GM12878 (cell line): ENCODE measurements at regions not wholly inside any gene's neighbourhood (a gene's known extent, or its start where the extent isn't known, plus 50 kb on each side); places are given as distances from the start of the nearest gene placed in this dataset.

ENCODE experiments used
- ATAC-seq: fragments of 200-7000 bp; cut with Tn5 transposase; 3 replicates; pipeline ENCODE4 v1.9.1; 2020; ENCODE audit warnings: mild to moderate bottlenecking, moderate library complexity
- BruUV-seq: library from RNA; stranded (reverse); fragments of 400-500 nt; replicated peaks from 2 replicates; lab custom pipeline; 2021; lab: Mats Ljungman, UMichigan
- CTCF ChIA-PET: fragments of 300-600 bp; sonication (Branson Sonifier 250); formaldehyde crosslinking; extraction: SDS; loops from one replicate; lab custom pipeline; 2021; ENCODE audit warnings: inconsistent platforms; lab: Yijun Ruan, JAX
- POLR2A ChIA-PET: fragments of 350-600 bp; formaldehyde crosslinking; extraction: SDS; loops from one replicate; lab custom pipeline; 2021; ENCODE audit warnings: inconsistent platforms; lab: Charles Lee
- RAD21 ChIA-PET: fragments of 300-600 bp; sonication (Branson Sonifier 250); formaldehyde crosslinking; loops from one replicate; lab custom pipeline; 2023; ENCODE audit warnings: antibody characterized with exemption; ENCODE audit not compliant: unreplicated experiment; lab: Charles Lee
- SMC1A ChIA-PET: fragments of 300-600 bp; sonication (Branson Sonifier 250); formaldehyde crosslinking; loops from one replicate; lab custom pipeline; 2023; ENCODE audit not compliant: unreplicated experiment, uncharacterized antibody; lab: Charles Lee
- DNase-seq: peaks from one replicate; pipeline ENCODE4 v3.0.0-alpha.2; 2011; ENCODE audit warnings: low read depth, low spot score
- FAIRE-seq: peaks from 3 replicates; lab custom pipeline; 2011; peaks lifted over from hg19 to GRCh38; lab: Jason Lieb, UNC
- H2AFZ ChIP-seq: 2 replicates; pipeline ENCODE4 v1.6.0; 2011; ENCODE audit warnings: low read depth, low read length, control low read depth; ENCODE audit not compliant: control insufficient read depth
- H3K27ac ChIP-seq: 2 replicates; pipeline ENCODE4 v1.5.1; 2011; ENCODE audit warnings: control low read depth; ENCODE audit not compliant: control insufficient read depth, insufficient read depth
- H3K27me3 ChIP-seq, 2 experiments: replicated peaks in 1 of 2; 2 replicates each; pipeline versions ENCODE4 v1.6.0 to v1.6.1; 2011; ENCODE audit warnings: low read length in 1 of 2; ENCODE audit not compliant: control insufficient read depth in 2 of 2, insufficient read depth in 2 of 2
- H3K36me3 ChIP-seq, 2 experiments: 2 replicates each; pipeline ENCODE4 v1.5.1; 2011; ENCODE audit warnings: low read length in 1 of 2; ENCODE audit not compliant: control insufficient read depth in 2 of 2, insufficient read depth in 2 of 2
- H3K4me1 ChIP-seq: 2 replicates; pipeline ENCODE4 v1.6.1; 2011; ENCODE audit warnings: mild to moderate bottlenecking, low read length, moderate library complexity, mixed read lengths; ENCODE audit not compliant: control insufficient read depth, insufficient read depth
- H3K4me2 ChIP-seq: 2 replicates; pipeline ENCODE4 v1.6.0; 2011; ENCODE audit warnings: control low read depth; ENCODE audit not compliant: control insufficient read depth, insufficient read depth
- H3K4me3 ChIP-seq: fragments of 200-600 bp; sonication (generic); 2 replicates; pipeline ENCODE4 v1.5.1; 2016
- H3K79me2 ChIP-seq: 2 replicates; pipeline ENCODE4 v1.6.0; 2011; ENCODE audit warnings: low read length; ENCODE audit not compliant: control insufficient read depth, insufficient read depth
- H3K9ac ChIP-seq: 2 replicates; pipeline ENCODE4 v1.8.0; 2011; ENCODE audit warnings: low read length, control low read depth, mixed read lengths; ENCODE audit not compliant: control insufficient read depth, insufficient read depth
- H3K9me3 ChIP-seq: replicated peaks from 3 replicates; pipeline ENCODE4 v1.5.1; 2011; ENCODE audit warnings: mild to moderate bottlenecking, low read length; ENCODE audit not compliant: control insufficient read depth, insufficient read depth
- H4K20me1 ChIP-seq: 2 replicates; pipeline ENCODE4 v1.6.0; 2011; ENCODE audit not compliant: control insufficient read depth, insufficient read depth
- BHLHE40 ChIP-seq, 2 experiments: fragments of 450-650 bp in 1 of 2; IDR thresholded peaks; 2 replicates each; pipeline ENCODE4 v1.6.1; 2011 to 2017; ENCODE audit warnings: low read depth in 2 of 2, borderline replicate concordance in 1 of 2, improper control_type of control experiment in 1 of 2, low read length in 1 of 2, mild to moderate bottlenecking in 1 of 2
- CHD4 ChIP-seq: fragments of 200-600 bp; sonication (generic); IDR thresholded peaks from 2 replicates; pipeline ENCODE4 v1.6.1; 2016; ENCODE audit warnings: mild to moderate bottlenecking
- ESRRA ChIP-seq: IDR thresholded peaks from 2 replicates; pipeline ENCODE4 v1.6.1; 2012; ENCODE audit warnings: mild to moderate bottlenecking, low read length, improper control_type of control experiment
- HDGF ChIP-seq: fragments of 450-650 bp; IDR thresholded peaks from 2 replicates; pipeline ENCODE4 v1.6.1; 2016; ENCODE audit warnings: antibody characterized with exemption
- IKZF1 ChIP-seq: fragments of 450-650 bp; conservative IDR thresholded peaks from 2 replicates; pipeline ENCODE4 v1.6.1; 2017; ENCODE audit warnings: antibody characterized with exemption, mild to moderate bottlenecking
- PAX5 ChIP-seq: IDR thresholded peaks from 2 replicates; pipeline ENCODE4 v1.6.1; 2011; ENCODE audit warnings: low read depth, low read length, borderline replicate concordance
- RAD21 ChIP-seq: IDR thresholded peaks from 2 replicates; pipeline ENCODE4 v1.6.1; 2011; ENCODE audit warnings: mild to moderate bottlenecking, low read depth, low read length, moderate library complexity; ENCODE audit not compliant: insufficient read depth
- SP1 ChIP-seq: IDR thresholded peaks from one replicate; pipeline ENCODE4 v1.6.1; 2011; ENCODE audit warnings: low read depth, low read length
- YBX1 ChIP-seq: fragments of 450-650 bp; IDR thresholded peaks from 2 replicates; pipeline ENCODE4 v1.6.1; 2016; ENCODE audit warnings: antibody characterized with exemption
- ZBTB33 ChIP-seq: fragments of 450-650 bp; IDR thresholded peaks from 2 replicates; pipeline ENCODE4 v1.6.1; 2017; ENCODE audit warnings: mild to moderate bottlenecking
- WGBS: methylation state at CpG from one replicate; pipeline ENCODE4 v1.1.6; 2016; ENCODE audit warnings: low lambda C conversion rate; ENCODE audit not compliant: insufficient replicate concordance, insufficient coverage; ENCODE audit errors: missing lambda C conversion rate; 5-methylcytosine and 5-hydroxymethylcytosine counted together
- in situ Hi-C: fragments of 300-500 bp; cut with MboI; formaldehyde crosslinking; loops from 9 replicates; pipeline ENCODE4 v1.14.3; 2018; ENCODE audit warnings: mixed read lengths
- intact Hi-C: fragments of 100-400 bp; cut with micrococcal nuclease; formaldehyde crosslinking; loops from one replicate; pipeline ENCODE4 v1.14.2; 2022; ENCODE audit not compliant: unreplicated experiment

GRCh38 chr2:191483117-191483516 is 194.8 kb upstream of the NABP1 start:
- H3K4me3 ChIP-seq: no peak overlapping the region
- ChIA-PET CTCF (no interaction called here), RAD21 (no interaction called here), POLR2A (no interaction called here), SMC1A (interaction anchor here (0.9 to 1.1 kb wide), 2 partner anchors 13 to 32 kb away, joined by 3 read pairs; no protein-coding TSS in a partner anchor)
- H3K27me3 ChIP-seq: no peaks in the 10 kb centered on the region
- intact Hi-C loops (no loop called here), in situ Hi-C loops (no loop called here)
- DNase-seq (no peak), FAIRE-seq (no peak), ATAC-seq (no peak)
- no peak overlapping the region for H3K9ac ChIP-seq
- no peak overlapping the region for H2AFZ ChIP-seq
- 32% methylated on average over 3 of the region's 3 CpGs for WGBS
- H3K36me3 ChIP-seq: no peaks in the 10 kb centered on the region
- no peak overlapping the region for H3K4me2 ChIP-seq
- no peaks in the 10 kb centered on the region for H3K79me2 ChIP-seq
- no peak for TF ChIP-seq PAX5
- TF ChIP-seq BHLHE40 (IDR thresholded peaks at IDR 0.05; ENCODE audit: borderline replicate concordance in 1 of 2, low read depth in 2 of 2, low read length in 1 of 2): no peak
- TF ChIP-seq RAD21: no peak
- no peaks in the 10 kb centered on the region for H3K4me1 ChIP-seq
- no TSS peak for BruUV-seq
- no peaks in the 10 kb centered on the region for H4K20me1 ChIP-seq
- H3K27ac ChIP-seq: no peak overlapping the region
- no peaks in the 10 kb centered on the region; the same call in 2 of the 3 replicates for H3K9me3 ChIP-seq

GRCh38 chr2:191486584-191487320 is 191.2 kb upstream of the NABP1 start:
- no peaks in the 10 kb centered on the region for H3K4me1 ChIP-seq
- no peak overlapping the region for H3K27ac ChIP-seq
- FAIRE-seq (no peak), DNase-seq (no peak), ATAC-seq (no peak)
- intact Hi-C loops (no loop called here), in situ Hi-C loops (no loop called here)
- ChIA-PET CTCF (no interaction called here), POLR2A (no interaction called here), SMC1A (no interaction called here), RAD21 (no interaction called here)
- no peaks in the 10 kb centered on the region; the same call in 2 of the 3 replicates for H3K9me3 ChIP-seq
- H3K9ac ChIP-seq: no peak overlapping the region
- TF ChIP-seq HDGF (no peak), YBX1 (no peak), ZBTB33 (no peak), CHD4 (no peak), IKZF1 (no peak), ESRRA (no peak), SP1 (no peak)
- no peaks in the 10 kb centered on the region for H3K36me3 ChIP-seq
- 0% methylated on average over 3 of the region's 3 CpGs for WGBS
- no peaks in the 10 kb centered on the region for H3K79me2 ChIP-seq
- no peaks in the 10 kb centered on the region; a peak in 1 of 4 replicates for H3K27me3 ChIP-seq
- no peaks in the 10 kb centered on the region for H4K20me1 ChIP-seq
- H3K4me3 ChIP-seq: no peak overlapping the region
- no TSS peak for BruUV-seq
- H3K4me2 ChIP-seq: no peak overlapping the region
- H2AFZ ChIP-seq: no peak overlapping the region
